GM23338 (cell line): ENCODE measurements at regions not wholly inside any gene's neighbourhood (a gene's known extent, or its start where the extent isn't known, plus 50 kb on each side); places are given as distances from the start of the nearest gene placed in this dataset.
A peak's percentile ranks its signal among the peaks of the same experiment; 100 is the strongest.

Experiments used
- ATAC-seq: fragments of 200-7000 bp; cut with Tn5 transposase; 3 replicates; pipeline ENCODE4 v1.9.1; 2020
- DNase-seq: peaks from one replicate; pipeline ENCODE4 v3.0.0-alpha.2; 2015; ENCODE audit warnings: low spot score
- H2AFZ ChIP-seq: fragments of 200-600 bp; sonication (generic); 2 replicates; pipeline ENCODE4 v1.8.0; 2016; ENCODE audit warnings: antibody characterized with exemption, mild to moderate bottlenecking, moderate library complexity
- H3F3A ChIP-seq: fragments of 200-600 bp; sonication (generic); replicated peaks from 2 replicates; pipeline ENCODE4 v1.8.0; 2017; ENCODE audit warnings: antibody characterized with exemption, mixed run types, low read depth
- H3K27ac ChIP-seq: fragments of 200-600 bp; sonication (generic); 2 replicates; pipeline ENCODE4 v1.6.1; 2016; ENCODE audit warnings: low read depth
- H3K27me3 ChIP-seq: fragments of 200-600 bp; sonication (generic); 2 replicates; pipeline ENCODE4 v1.8.0; 2016; ENCODE audit warnings: mild to moderate bottlenecking, mixed run types, moderate library complexity; ENCODE audit not compliant: insufficient read depth
- H3K36me3 ChIP-seq: fragments of 200-600 bp; sonication (generic); 2 replicates; pipeline ENCODE4 v1.8.0; 2016; ENCODE audit warnings: mild to moderate bottlenecking; ENCODE audit not compliant: insufficient read depth
- H3K4me1 ChIP-seq: fragments of 200-600 bp; sonication (generic); 2 replicates; pipeline ENCODE4 v1.8.0; 2016; ENCODE audit warnings: mild to moderate bottlenecking, moderate library complexity; ENCODE audit not compliant: insufficient read depth
- H3K4me2 ChIP-seq: fragments of 200-600 bp; sonication (generic); 2 replicates; pipeline ENCODE4 v1.7.1; 2017; ENCODE audit warnings: mixed run types
- H3K4me3 ChIP-seq: fragments of 200-600 bp; sonication (generic); 2 replicates; pipeline ENCODE4 v1.6.1; 2016; ENCODE audit warnings: mixed run types
- H3K79me2 ChIP-seq: fragments of 200-600 bp; sonication (generic); replicated peaks from 2 replicates; pipeline ENCODE4 v1.8.0; 2017; ENCODE audit warnings: mild to moderate bottlenecking; ENCODE audit not compliant: insufficient read depth
- H3K9me2 ChIP-seq: fragments of 200-600 bp; sonication (generic); 2 replicates; pipeline ENCODE4 v1.8.0; 2017; ENCODE audit not compliant: insufficient read depth
- H4K20me1 ChIP-seq: fragments of 200-600 bp; sonication (generic); replicated peaks from 2 replicates; pipeline ENCODE4 v1.8.0; 2017; ENCODE audit warnings: mild to moderate bottlenecking; ENCODE audit not compliant: insufficient read depth
- H3K27ac Mint-ChIP-seq: 2 replicates; pipeline ENCODE4 v1.8.0; 2020; ENCODE audit warnings: inconsistent platforms, mild to moderate bottlenecking, moderate library complexity, mixed read lengths
- H3K27me3 Mint-ChIP-seq: 3 replicates; pipeline ENCODE4 v1.8.0; 2022; ENCODE audit warnings: low read depth, mild to moderate bottlenecking, moderate library complexity, mixed read lengths, inconsistent platforms; ENCODE audit not compliant: insufficient read depth, poor library complexity
- H3K36me3 Mint-ChIP-seq: 3 replicates; pipeline ENCODE4 v1.8.0; 2021; ENCODE audit warnings: low read depth, mild to moderate bottlenecking, inconsistent platforms, moderate library complexity, mixed read lengths
- H3K4me1 Mint-ChIP-seq: 3 replicates; pipeline ENCODE4 v1.8.0; 2020; ENCODE audit warnings: mild to moderate bottlenecking, inconsistent platforms, mixed read lengths
- H3K4me3 Mint-ChIP-seq: 3 replicates; pipeline ENCODE4 v1.8.0; 2021; ENCODE audit warnings: moderate library complexity, mild to moderate bottlenecking, inconsistent platforms, mixed read lengths
- H3K9me3 Mint-ChIP-seq: 3 replicates; pipeline ENCODE4 v1.8.0; 2020; ENCODE audit warnings: moderate library complexity, mild to moderate bottlenecking, inconsistent platforms, mixed read lengths
- CREB1 ChIP-seq: fragments of 250-450 bp; sonication (Bioruptor Pico); IDR thresholded peaks from 2 replicates; pipeline ENCODE4 v1.5.0; 2020; ENCODE audit warnings: low read depth, mild to moderate bottlenecking, moderate library complexity
- CTCF ChIP-seq, 2 experiments: fragments of 200-600 bp in 1 of 2; sonication (generic) in 1 of 2; conservative IDR thresholded peaks; 2 replicates each; pipeline versions ENCODE4 v1.5.1 to v1.6.1; 2016 to 2017; ENCODE audit warnings: antibody characterized with exemption in 2 of 2, low read depth in 2 of 2, mild to moderate bottlenecking in 2 of 2, moderate library complexity in 1 of 2
- ETS1 ChIP-seq: IDR thresholded peaks from 2 replicates; pipeline ENCODE4 v1.6.1; 2016; ENCODE audit warnings: antibody characterized with exemption
- EZH2 ChIP-seq: fragments of 200-600 bp; sonication (generic); IDR thresholded peaks from one replicate; pipeline ENCODE4 v1.8.0; 2017; ENCODE audit warnings: antibody characterized with exemption, mild to moderate bottlenecking, low read depth; ENCODE audit not compliant: unreplicated experiment
- EZH2phosphoT487 ChIP-seq: fragments of 200-600 bp; sonication (generic); IDR thresholded peaks from one replicate; pipeline ENCODE4 v1.8.1; 2018; ENCODE audit warnings: antibody characterized with exemption; ENCODE audit not compliant: unreplicated experiment
- JUNB ChIP-seq: IDR thresholded peaks from one replicate; pipeline ENCODE4 v1.6.1; 2016; ENCODE audit warnings: antibody characterized with exemption; ENCODE audit not compliant: unreplicated experiment
- POLR2AphosphoS5 ChIP-seq: IDR thresholded peaks from 2 replicates; pipeline ENCODE4 v1.6.1; 2016; ENCODE audit warnings: antibody characterized with exemption, low read depth
- REST ChIP-seq: IDR thresholded peaks from one replicate; pipeline ENCODE4 v1.6.1; 2018; ENCODE audit warnings: antibody characterized with exemption; ENCODE audit not compliant: unreplicated experiment
- STAT1 ChIP-seq: IDR thresholded peaks from one replicate; pipeline ENCODE4 v1.6.1; 2016; ENCODE audit warnings: antibody characterized with exemption; ENCODE audit not compliant: unreplicated experiment
- ZNF114 ChIP-seq: fragments of 250-450 bp; sonication (Bioruptor Pico); IDR thresholded peaks from 2 replicates; pipeline ENCODE4 v1.5.0; 2020; ENCODE audit warnings: mild to moderate bottlenecking, moderate library complexity
- ZNF331 ChIP-seq: fragments of 250-450 bp; sonication (Bioruptor Pico); IDR thresholded peaks from 2 replicates; pipeline ENCODE4 v1.5.0; 2020; ENCODE audit warnings: low read depth, mild to moderate bottlenecking, moderate library complexity

- H3K9me3 Mint-ChIP-seq, result no peaks in the 10 kb centered on the region
Measured at GRCh38 chr17:33892717-33893591, 362.1 kb upstream of the CCL2 start.

GRCh38 chr17:33895491-33895890 is 359.6 kb upstream of the CCL2 start:
- Histone ChIP-seq H3K27ac (no peak overlapping the region), H3K4me1 (peaks cover 11% of the 10 kb centered on the region), H3K27me3 (no peaks in the 10 kb centered on the region), H3K4me3 (no peak overlapping the region), H3K4me2 (no peak overlapping the region), H3K9me2 (peaks cover 5% of the 10 kb centered on the region), H3F3A (no peaks in the 10 kb centered on the region), H2AFZ (no peak overlapping the region), H3K36me3 (no peaks in the 10 kb centered on the region), H4K20me1 (no peaks in the 10 kb centered on the region), H3K79me2 (no peaks in the 10 kb centered on the region)
- no peak overlapping the region for H3K27ac Mint-ChIP-seq
- ATAC-seq, result no peak
- no peaks in the 10 kb centered on the region for H3K36me3 Mint-ChIP-seq
- H3K9me3 Mint-ChIP-seq, result no peaks in the 10 kb centered on the region
- H3K4me3 Mint-ChIP-seq, result no peak overlapping the region
- peaks cover 17% of the 10 kb centered on the region for H3K4me1 Mint-ChIP-seq
- no peak for DNase-seq
- H3K27me3 Mint-ChIP-seq, result peaks cover 5% of the 10 kb centered on the region
- no peak for TF ChIP-seq EZH2
- TF ChIP-seq POLR2AphosphoS5, result no peak
- TF ChIP-seq ETS1, result no peak
- TF ChIP-seq STAT1, result no peak
- TF ChIP-seq EZH2phosphoT487, result no peak
- no peak for TF ChIP-seq ZNF331 (CRISPR knock-in tag)
- no peak for TF ChIP-seq ZNF114 (CRISPR knock-in tag)
- no peak for TF ChIP-seq JUNB
- TF ChIP-seq CTCF (conservative IDR thresholded peaks at IDR 0.05; ENCODE audit: low read depth in 2 of 2), result no peak
- no peak for TF ChIP-seq CREB1

More at GRCh38 chr17:33892717-33893591, 362.1 kb upstream of the CCL2 start:
- ATAC-seq (peak; percentile 57), DNase-seq (no peak)
- no peak overlapping the region for H3K27ac Mint-ChIP-seq
- no peak overlapping the region for H3K4me3 Mint-ChIP-seq
- no peaks in the 10 kb centered on the region for H3K36me3 ChIP-seq
- H3K4me3 ChIP-seq, result no peak overlapping the region
- peaks cover 5% of the 10 kb centered on the region for H3K27me3 Mint-ChIP-seq
- H3K9me2 ChIP-seq, result peaks cover 5% of the 10 kb centered on the region
- H3K4me2 ChIP-seq, result no peak overlapping the region
- no peak for TF ChIP-seq REST
- no peak for TF ChIP-seq STAT1
- no peaks in the 10 kb centered on the region for H3K27me3 ChIP-seq
- peaks cover 11% of the 10 kb centered on the region for H3K4me1 ChIP-seq
- H4K20me1 ChIP-seq, result no peaks in the 10 kb centered on the region
- H3K79me2 ChIP-seq, result no peaks in the 10 kb centered on the region
- H3K36me3 Mint-ChIP-seq, result no peaks in the 10 kb centered on the region
- no peak overlapping the region for H3K27ac ChIP-seq
- peaks cover 19% of the 10 kb centered on the region for H3K4me1 Mint-ChIP-seq
- no peak overlapping the region for H2AFZ ChIP-seq
- no peaks in the 10 kb centered on the region for H3F3A ChIP-seq
